ENCODE measurements at regions not wholly inside any gene's neighbourhood (a gene's known extent, or its start where the extent isn't known, plus 50 kb on each side); places are given as distances from the start of the nearest gene placed in this dataset.

- H3K79me2 ChIP-seq (ENCODE audit: control insufficient read depth, insufficient read depth, low read length): no peaks in the 10 kb centered on the region
- H3K36me3 ChIP-seq (ENCODE audit: control insufficient read depth in 2 of 2, insufficient read depth in 2 of 2, low read length in 1 of 2): no peaks in the 10 kb centered on the region
- ChIA-PET RAD21 (ENCODE audit: unreplicated experiment) (no interaction called here), SMC1A (ENCODE audit: uncharacterized antibody, unreplicated experiment) (no interaction called here), CTCF (no interaction called here), POLR2A (no interaction called here)
- H3K4me2 ChIP-seq (ENCODE audit: control insufficient read depth, insufficient read depth): no peak overlapping the region
- FAIRE-seq: no peak
- no peaks in the 10 kb centered on the region for H4K20me1 ChIP-seq (ENCODE audit: control insufficient read depth, insufficient read depth)
- no peaks in the 10 kb centered on the region for H3K4me1 ChIP-seq (ENCODE audit: control insufficient read depth, insufficient read depth, low read length)
- no peak for DNase-seq (ENCODE audit: low read depth, low spot score)
- no peak overlapping the region for H3K4me3 ChIP-seq
- no peaks in the 10 kb centered on the region for H3K9me3 ChIP-seq (replicated peaks; ENCODE audit: control insufficient read depth, insufficient read depth, low read length)
- no peak for ATAC-seq
- in situ Hi-C loops (cut with MboI) (no loop called here), intact Hi-C loops (cut with micrococcal nuclease; ENCODE audit: unreplicated experiment) (no loop called here)
- no peak overlapping the region for H2AFZ ChIP-seq (ENCODE audit: control insufficient read depth, low read depth, low read length)
- no TSS peak for BruUV-seq (replicated peaks)
- 11% methylated on average over 1 of the region's 1 CpG for WGBS (ENCODE audit: insufficient coverage, insufficient replicate concordance, low lambda C conversion rate, missing lambda C conversion rate)
- H3K27ac ChIP-seq (ENCODE audit: control insufficient read depth, insufficient read depth): no peak overlapping the region
- H3K27me3 ChIP-seq (replicated peaks in 1 of 2; ENCODE audit: control insufficient read depth in 2 of 2, insufficient read depth in 2 of 2, low read length in 1 of 2): no peaks in the 10 kb centered on the region
- no peak overlapping the region for H3K9ac ChIP-seq (ENCODE audit: control insufficient read depth, insufficient read depth, low read length)
- no peak for TF ChIP-seq GATAD2B (conservative IDR thresholded peaks at IDR 0.05; ENCODE audit: low read depth)
- TF ChIP-seq MTA3 (IDR thresholded peaks at IDR 0.05; ENCODE audit: borderline replicate concordance, low read length): no peak
- no peak for TF ChIP-seq STAT1 (conservative IDR thresholded peaks at IDR 0.05)
- no peak for TF ChIP-seq REST (IDR thresholded peaks at IDR 0.05; ENCODE audit: low read depth, low read length)
- no peak for TF ChIP-seq KLF5 (IDR thresholded peaks at IDR 0.05; ENCODE audit: partially characterized antibody)
- no peak for TF ChIP-seq ETV6 (conservative IDR thresholded peaks at IDR 0.05 in 1 of 2, IDR thresholded peaks at IDR 0.05 in 1 of 2; ENCODE audit: borderline replicate concordance in 1 of 2, low read depth in 1 of 2)
- TF ChIP-seq ZNF622 (IDR thresholded peaks at IDR 0.05): no peak
- TF ChIP-seq ESRRA (IDR thresholded peaks at IDR 0.05; ENCODE audit: low read length): no peak
- no peak for TF ChIP-seq EZH2 (IDR thresholded peaks at IDR 0.05; ENCODE audit: borderline replicate concordance, control insufficient read depth, low read depth, low read length)
- TF ChIP-seq PRDM15 (CRISPR knock-in tag; IDR thresholded peaks at IDR 0.05): no peak
- no peak for TF ChIP-seq POLR2AphosphoS2 (IDR thresholded peaks at IDR 0.05; ENCODE audit: low read depth, low read length)
- TF ChIP-seq MYC (IDR thresholded peaks at IDR 0.05; ENCODE audit: insufficient read depth, insufficient read length, insufficient replicate concordance, low read length, severe bottlenecking): no peak
- no peak for TF ChIP-seq ELK1 (IDR thresholded peaks at IDR 0.05; ENCODE audit: low read depth, low read length)
- no peak for TF ChIP-seq BACH1 (IDR thresholded peaks at IDR 0.05; ENCODE audit: borderline replicate concordance)
Observed at GRCh38 chrX:82196866-82197265, 995.0 kb downstream of the SH3BGRL start.

Data from GM12878 (cell line).